Keratinocyte (primary cell): ENCODE measurements at regions not wholly inside any gene's neighbourhood (a gene's known extent, or its start where the extent isn't known, plus 50 kb on each side); places are given as distances from the start of the nearest gene placed in this dataset.

Experiments
- CTCF ChIP-seq, 3 experiments: IDR thresholded peaks in 1 of 3; conservative IDR thresholded peaks in 1 of 3; optimal IDR thresholded peaks in 1 of 3; 2 replicates in 2 of 3; 3 replicates in 1 of 3; pipeline versions ENCODE3 to v1.5.1; 2011; ENCODE audit warnings: low read length in 3 of 3, mild to moderate bottlenecking in 3 of 3, moderate library complexity in 2 of 3, control low read depth in 1 of 3, inconsistent platforms in 1 of 3; ENCODE audit not compliant: insufficient read depth in 2 of 3; ENCODE audit errors: extremely low read depth in 1 of 3
- EZH2 ChIP-seq: IDR thresholded peaks from one replicate; pipeline ENCODE4 v1.6.1; 2012; ENCODE audit warnings: inconsistent platforms, mild to moderate bottlenecking, low read length, moderate library complexity

GRCh38 chr4:53693408-53693807 is 102.1 kb upstream of the LNX1 start:
- TF ChIP-seq CTCF (optimal IDR thresholded peaks at IDR 0.05 in 1 of 3, IDR thresholded peaks at IDR 0.05 in 1 of 3, conservative IDR thresholded peaks at IDR 0.05 in 1 of 3; ENCODE audit: extremely low read depth in 1 of 3, insufficient read depth in 2 of 3, low read length in 3 of 3) (no peak), EZH2 (no peak)
